ENCODE measurements at regions not wholly inside any gene's neighbourhood (a gene's known extent, or its start where the extent isn't known, plus 50 kb on each side); places are given as distances from the start of the nearest gene placed in this dataset.

- peaks cover 9% of the 10 kb centered on the region for H3K4me1 ChIP-seq (ENCODE audit: control insufficient read depth, insufficient read depth, low read length)
- in situ Hi-C loops (cut with MboI) (no loop called here), intact Hi-C loops (cut with micrococcal nuclease; ENCODE audit: unreplicated experiment) (no loop called here)
- H3K4me2 ChIP-seq (ENCODE audit: control insufficient read depth, insufficient read depth): no peak overlapping the region
- peaks cover 0 to 5% of the 10 kb centered on the region in 2 experiments; a peak in 1 of 4 replicates for H3K27me3 ChIP-seq (replicated peaks in 1 of 2; ENCODE audit: control insufficient read depth in 2 of 2, insufficient read depth in 2 of 2, low read length in 1 of 2)
- 0 out of 2 replicates have a peak, but pooled peaks cover 3% of the 10 kb centered on the region for H4K20me1 ChIP-seq (ENCODE audit: control insufficient read depth, insufficient read depth)
- FAIRE-seq (no peak), ATAC-seq (no peak), DNase-seq (ENCODE audit: low read depth, low spot score) (no peak)
- no peaks in the 10 kb centered on the region for H3K9me3 ChIP-seq (replicated peaks; ENCODE audit: control insufficient read depth, insufficient read depth, low read length)
- ChIA-PET SMC1A (ENCODE audit: uncharacterized antibody, unreplicated experiment) (no interaction called here), RAD21 (ENCODE audit: unreplicated experiment) (no interaction called here), POLR2A (no interaction called here), CTCF (no interaction called here)
- no peaks in the 10 kb centered on the region for H3K79me2 ChIP-seq (ENCODE audit: control insufficient read depth, insufficient read depth, low read length)
- no peak overlapping the region for H3K4me3 ChIP-seq
- 46% methylated on average over 1 of the region's 1 CpG for WGBS (ENCODE audit: insufficient coverage, insufficient replicate concordance, low lambda C conversion rate, missing lambda C conversion rate)
- TF ChIP-seq ESRRA (IDR thresholded peaks at IDR 0.05; ENCODE audit: low read length) (no peak), USF2 (IDR thresholded peaks at IDR 0.05; ENCODE audit: borderline replicate concordance, low read depth, low read length) (no peak), NFXL1 (IDR thresholded peaks at IDR 0.05; ENCODE audit: borderline replicate concordance) (no peak), TAF1 (IDR thresholded peaks at IDR 0.05; ENCODE audit: borderline replicate concordance, low read depth, low read length) (no peak), BRCA1 (IDR thresholded peaks at IDR 0.05; ENCODE audit: low read depth, low read length) (no peak), E2F4 (IDR thresholded peaks at IDR 0.05; ENCODE audit: low read depth, low read length) (no peak), USF1 (IDR thresholded peaks at IDR 0.05; ENCODE audit: borderline replicate concordance, extremely low read length, insufficient read depth, low read depth, low read length) (no peak), CEBPZ (IDR thresholded peaks at IDR 0.05; ENCODE audit: low read depth, low read length) (no peak), CBFB (IDR thresholded peaks at IDR 0.05; ENCODE audit: low read depth) (no peak), TCF7 (IDR thresholded peaks at IDR 0.05; ENCODE audit: borderline replicate concordance) (no peak), NRF1 (conservative IDR thresholded peaks at IDR 0.05; ENCODE audit: low read depth, low read length) (no peak), ZNF274 (IDR thresholded peaks at IDR 0.05; ENCODE audit: insufficient read depth, insufficient read length) (no peak), FOXM1 (IDR thresholded peaks at IDR 0.05; ENCODE audit: low read depth, low read length) (no peak), GATAD2B (conservative IDR thresholded peaks at IDR 0.05; ENCODE audit: low read depth) (no peak), HDAC6 (IDR thresholded peaks at IDR 0.05; ENCODE audit: unreplicated experiment) (no peak), NFYB (IDR thresholded peaks at IDR 0.05; ENCODE audit: insufficient read depth, low read depth, low read length) (no peak), GABPA (IDR thresholded peaks at IDR 0.05; ENCODE audit: low read depth) (no peak), ZZZ3 (IDR thresholded peaks at IDR 0.05; ENCODE audit: control insufficient read depth, insufficient read length, low read depth) (no peak), SREBF2 (IDR thresholded peaks at IDR 0.05; ENCODE audit: low read length) (no peak), TCF12 (IDR thresholded peaks at IDR 0.05; ENCODE audit: low read depth, low read length) (no peak)
- H3K9ac ChIP-seq (ENCODE audit: control insufficient read depth, insufficient read depth, low read length): no peak overlapping the region
- BruUV-seq (replicated peaks): no TSS peak
- H2AFZ ChIP-seq (ENCODE audit: control insufficient read depth, low read depth, low read length): no peak overlapping the region
- no peaks in the 10 kb centered on the region for H3K36me3 ChIP-seq (ENCODE audit: control insufficient read depth in 2 of 2, insufficient read depth in 2 of 2, low read length in 1 of 2)
- no peak overlapping the region for H3K27ac ChIP-seq (ENCODE audit: control insufficient read depth, insufficient read depth)
Measured at GRCh38 chr6:20020526-20020925, 183.4 kb downstream of the ID4 start.

All from GM12878 (cell line).